GM18505 (cell line): ENCODE measurements at regions not wholly inside any gene's neighbourhood (a gene's known extent, or its start where the extent isn't known, plus 50 kb on each side); places are given as distances from the start of the nearest gene placed in this dataset.

Source experiments
- ATAC-seq: cut with Tn5 transposase; IDR thresholded peaks from one replicate; pipeline ENCODE4 v1.9.1; 2021; ENCODE audit not compliant: unreplicated experiment
- POLR2A ChIP-seq: IDR thresholded peaks from 4 replicates; pipeline ENCODE4 v1.6.1; 2011; ENCODE audit warnings: borderline replicate concordance; ENCODE audit not compliant: insufficient read depth, insufficient read length; ENCODE audit errors: extremely low read depth

DNA sequence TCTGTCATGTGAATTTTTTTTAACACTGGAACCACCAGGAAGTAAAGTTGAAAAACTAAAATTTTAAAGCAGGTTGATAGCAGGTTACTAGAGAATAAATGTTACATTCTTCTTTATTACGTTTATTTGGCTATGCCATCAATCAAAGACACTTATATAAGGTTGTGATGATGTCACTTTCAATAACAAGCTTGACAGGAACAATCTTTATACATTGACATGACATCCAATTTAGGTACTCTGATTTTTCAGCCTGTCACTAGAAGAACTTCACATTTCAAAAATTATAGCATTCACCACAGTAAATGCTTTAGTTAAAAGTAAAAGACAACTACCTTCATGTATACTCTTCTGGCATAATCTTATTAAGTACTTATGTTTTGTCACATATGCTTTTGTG lies 696.8 kb upstream of the NCAM2 start:
- TF ChIP-seq POLR2A: no peak
- ATAC-seq: no peak

DNA sequence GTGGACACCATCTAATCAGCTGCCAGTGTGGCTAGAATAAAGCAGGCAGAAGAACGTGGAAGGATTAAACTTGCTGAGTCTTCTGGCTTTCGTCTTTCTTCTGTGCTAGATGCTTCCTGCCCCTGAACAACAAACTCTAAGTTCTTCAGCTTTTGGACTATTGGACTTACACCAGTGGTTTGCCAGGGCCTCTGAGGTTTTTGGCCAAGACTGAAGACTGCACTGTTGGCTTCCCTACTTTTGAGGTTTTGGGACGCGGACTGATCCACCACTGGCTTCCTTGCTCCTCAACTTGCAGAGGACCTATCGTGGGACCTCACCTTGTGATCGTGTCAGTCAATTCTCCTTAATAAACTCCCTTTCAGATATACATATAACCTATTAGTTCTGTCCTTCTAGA lies 696.1 kb upstream of the NCAM2 start:
- ATAC-seq: no peak
- TF ChIP-seq POLR2A: no peak

DNA sequence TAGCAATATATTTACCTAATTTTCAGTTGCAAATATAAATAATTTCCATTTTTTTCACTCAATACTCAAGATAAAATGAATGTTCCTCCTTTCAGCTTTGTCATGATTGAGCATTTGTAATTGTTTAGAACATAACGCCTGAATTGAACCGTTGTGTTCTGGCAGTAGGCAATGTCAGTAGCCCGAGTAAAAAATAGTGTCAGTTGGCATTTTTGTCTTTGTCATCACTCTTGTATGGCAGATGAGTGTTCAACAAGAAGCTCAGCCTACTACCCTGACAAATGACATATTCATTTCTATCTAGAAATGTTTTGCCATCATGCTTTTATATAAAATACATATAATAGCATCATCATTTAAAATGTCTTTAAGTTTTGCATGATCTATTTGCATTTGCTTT lies 691.4 kb upstream of the NCAM2 start:
- no peak for TF ChIP-seq POLR2A
- no peak for ATAC-seq

DNA sequence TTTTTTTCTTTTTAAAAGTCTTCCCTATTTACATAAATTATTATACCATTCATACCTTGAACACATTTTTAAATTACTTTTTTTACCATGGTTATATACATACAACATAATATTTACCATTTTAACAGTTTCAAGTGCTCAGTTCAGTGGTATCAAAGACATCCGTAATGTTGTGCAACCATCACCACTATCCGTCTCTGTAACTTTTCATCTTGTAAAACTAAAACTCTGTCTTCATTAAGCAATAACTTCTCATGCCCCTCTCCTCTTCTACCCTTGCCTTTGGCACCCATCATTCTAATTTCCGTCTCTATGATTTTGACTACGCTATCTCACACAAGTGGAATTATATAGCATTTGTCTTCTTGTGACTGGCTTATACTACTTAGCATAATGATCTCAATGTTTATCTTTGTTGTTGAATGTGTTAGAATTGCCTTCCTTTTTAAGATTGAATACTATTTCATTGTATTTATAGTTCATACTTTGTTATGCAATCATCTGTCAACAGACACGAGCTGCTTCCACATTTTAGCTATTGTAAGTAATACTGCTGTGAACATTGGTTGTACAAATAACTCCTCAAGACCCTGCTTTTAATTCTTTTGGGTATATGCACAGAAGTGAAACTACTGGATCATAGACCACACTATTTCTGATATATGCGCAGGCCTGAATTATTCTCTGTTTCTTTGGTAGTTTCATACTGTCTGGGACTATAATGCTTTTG lies 689.5 kb upstream of the NCAM2 start:
- no peak for ATAC-seq
- TF ChIP-seq POLR2A: no peak

DNA sequence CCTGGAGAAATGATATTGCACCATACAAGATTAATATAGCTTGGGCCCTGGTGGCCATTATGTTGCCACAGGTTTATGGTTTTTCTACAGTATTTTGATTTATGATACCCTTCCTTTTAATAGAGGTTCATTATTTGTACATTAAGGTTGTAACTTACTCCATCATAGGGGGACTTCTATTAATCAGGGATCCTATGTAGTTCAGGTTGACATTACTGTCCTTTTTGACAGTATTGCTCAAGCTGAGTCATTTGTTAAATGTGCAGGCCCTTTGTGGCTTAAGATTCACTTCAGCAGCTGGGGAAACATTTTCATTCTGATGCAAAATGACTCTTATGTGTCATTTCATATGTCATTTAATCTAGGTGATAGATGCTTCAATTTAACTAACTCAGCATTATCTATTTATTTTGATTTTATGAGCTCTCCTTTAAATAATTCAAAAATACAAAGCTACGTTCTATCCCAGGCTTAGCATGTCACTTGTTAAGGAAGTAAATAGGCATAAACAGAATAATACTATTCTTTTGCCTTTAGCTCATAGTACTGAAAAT lies 686.9 kb upstream of the NCAM2 start:
- no peak for TF ChIP-seq POLR2A
- no peak for ATAC-seq

DNA sequence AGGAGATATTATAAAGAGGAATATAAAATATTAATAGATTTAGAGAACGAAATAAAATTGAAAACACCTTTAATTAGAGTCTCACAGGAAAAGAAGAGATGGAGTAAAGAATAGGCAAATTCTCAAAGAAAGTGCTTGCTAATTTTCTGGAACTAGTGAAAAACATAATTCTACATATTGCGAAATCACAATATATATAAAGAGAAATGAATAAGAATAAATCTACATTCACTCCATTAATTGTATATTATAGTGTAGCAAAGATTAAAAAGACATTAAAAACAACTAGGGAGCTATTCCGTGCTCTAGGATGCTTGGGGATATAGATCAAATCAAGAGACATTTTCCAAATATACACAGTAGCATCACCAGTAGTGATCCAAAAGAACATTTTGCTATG lies 685.2 kb upstream of the NCAM2 start:
- ATAC-seq: no peak
- no peak for TF ChIP-seq POLR2A

DNA sequence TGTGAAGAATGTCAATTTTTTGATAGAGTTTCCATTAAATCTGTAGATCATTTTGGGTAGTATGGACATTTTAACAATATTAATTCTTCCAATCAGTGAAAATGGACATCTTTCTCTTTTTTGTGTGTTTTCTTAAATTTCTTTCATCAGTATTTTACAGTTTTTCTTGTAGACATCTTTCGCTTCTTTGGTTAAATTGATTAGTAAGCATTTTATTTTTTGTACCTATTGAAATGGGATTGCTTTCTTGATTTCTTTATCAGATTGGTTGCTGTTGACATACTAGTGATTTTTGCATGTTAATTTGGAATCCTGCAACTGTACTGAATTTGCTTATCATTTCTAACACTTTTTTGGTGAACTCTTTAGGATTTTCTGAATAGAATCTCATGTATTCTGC lies 683.2 kb upstream of the NCAM2 start:
- no peak for TF ChIP-seq POLR2A

DNA sequence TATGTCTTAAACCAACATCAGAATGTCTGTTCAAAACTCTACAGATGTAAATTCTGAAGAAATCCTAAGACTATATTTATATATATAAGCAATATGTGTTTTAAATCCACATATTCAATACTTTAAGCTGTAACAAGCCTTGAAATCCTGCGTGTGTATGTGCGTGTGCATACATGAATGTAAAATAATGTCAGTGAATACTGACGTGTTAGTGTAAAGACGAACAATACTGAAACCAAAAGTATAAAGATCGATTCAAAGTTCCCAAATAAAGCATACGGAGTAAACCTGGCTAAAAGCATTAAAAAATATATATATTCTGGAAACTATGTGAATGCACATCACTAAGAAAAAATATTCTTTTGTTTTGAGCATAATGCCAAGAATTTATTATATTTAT lies 668.6 kb upstream of the NCAM2 start:
- no peak for TF ChIP-seq POLR2A
- ATAC-seq: no peak

More for the DNA sequence above, 683.2 kb upstream of the NCAM2 start:
- ATAC-seq: no peak

DNA sequence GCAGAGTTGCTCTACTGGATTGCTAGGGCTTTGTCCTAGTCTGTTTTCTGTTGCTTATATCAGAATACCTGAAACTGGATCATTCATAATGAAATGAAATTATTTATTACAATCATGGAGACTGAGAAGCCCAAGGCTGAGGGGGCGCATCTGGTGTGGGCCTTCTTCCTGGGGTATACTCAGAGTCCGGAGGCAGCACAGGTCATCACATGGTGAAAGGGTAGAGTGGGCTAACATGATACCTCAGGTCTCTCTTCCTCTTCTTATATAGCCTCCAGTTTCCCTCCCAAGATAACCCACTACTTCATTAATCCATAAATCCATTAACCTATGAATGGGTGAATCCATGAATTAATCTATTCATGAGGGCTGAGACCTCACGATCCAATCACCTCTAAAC lies 667.6 kb upstream of the NCAM2 start:
- no peak for TF ChIP-seq POLR2A
- no peak for ATAC-seq

DNA sequence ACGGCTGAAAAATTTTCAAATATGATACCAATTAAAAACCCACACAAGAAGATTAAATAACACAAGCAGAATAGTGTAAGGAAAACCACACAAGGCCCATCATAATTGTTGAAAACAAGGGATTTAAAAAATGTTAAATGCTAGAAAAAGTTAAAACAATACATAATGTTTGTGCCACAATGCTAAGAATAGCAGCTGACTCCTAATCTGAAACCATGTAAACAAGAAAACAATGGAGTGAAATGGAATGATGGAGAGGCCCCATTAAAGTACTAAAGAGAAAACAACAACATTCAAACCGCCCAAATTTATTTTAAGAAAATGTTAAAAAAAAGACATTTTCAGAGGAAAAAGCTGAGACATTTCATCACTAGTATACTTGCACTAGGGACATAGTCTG lies 663.6 kb upstream of the NCAM2 start:
- no peak for TF ChIP-seq POLR2A
- ATAC-seq: no peak

DNA sequence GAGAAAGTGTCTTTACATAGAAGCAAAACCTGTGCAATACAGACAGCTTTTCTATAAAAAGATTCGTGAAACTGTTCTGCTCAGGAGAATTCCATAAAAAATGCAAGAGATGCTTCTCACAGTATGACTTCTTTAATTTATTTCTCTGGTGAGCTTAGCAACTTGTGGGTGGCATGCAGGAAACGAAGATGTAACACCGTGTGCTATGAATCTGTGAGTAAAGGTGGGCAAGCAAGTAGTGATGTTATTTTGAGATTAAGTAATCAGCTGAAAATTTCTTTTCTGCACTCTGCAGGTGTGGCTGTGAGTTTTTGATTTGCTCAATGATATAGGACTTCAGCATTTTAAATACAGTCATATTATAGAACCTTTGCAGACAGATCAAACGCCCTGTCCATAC lies 656.8 kb upstream of the NCAM2 start:
- no peak for TF ChIP-seq POLR2A
- ATAC-seq: no peak

DNA sequence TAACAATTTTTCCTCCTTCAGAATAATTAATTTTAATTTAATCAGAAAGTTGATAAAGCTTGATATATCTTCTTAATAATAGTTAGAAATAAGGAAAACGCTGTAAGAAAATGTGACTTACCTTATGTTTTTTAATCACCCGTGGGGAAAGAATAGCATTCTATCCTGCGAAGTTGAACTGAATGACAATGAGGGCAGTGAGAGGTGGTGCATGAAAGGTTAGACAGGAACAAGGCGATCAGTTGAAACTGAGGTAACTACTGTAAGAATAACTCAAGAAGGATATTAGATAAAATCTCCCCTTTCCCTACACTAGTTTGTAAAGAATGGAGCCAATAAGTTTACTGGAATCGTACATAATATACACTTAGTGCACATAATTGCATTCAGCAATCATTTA lies 655.0 kb upstream of the NCAM2 start:
- no peak for ATAC-seq
- TF ChIP-seq POLR2A: no peak

DNA sequence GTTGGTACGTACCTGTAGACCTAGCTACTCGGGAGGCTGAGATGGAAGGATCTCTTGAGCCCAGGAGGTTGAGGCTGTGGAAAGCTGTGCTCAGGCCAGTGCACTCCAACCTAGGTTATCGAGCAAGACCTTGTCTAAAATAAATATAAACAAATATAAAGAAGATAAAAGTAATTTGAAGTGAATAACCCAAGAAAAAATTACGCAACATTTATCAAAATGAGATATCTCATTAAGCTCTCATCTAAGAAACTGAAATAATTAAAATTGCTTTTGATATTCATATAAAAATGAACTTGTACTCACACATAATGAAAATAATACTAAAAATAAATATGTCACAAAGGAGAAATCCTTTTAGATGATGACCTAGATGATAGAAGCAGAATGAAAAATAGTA lies 647.1 kb upstream of the NCAM2 start:
- no peak for TF ChIP-seq POLR2A
- no peak for ATAC-seq

DNA sequence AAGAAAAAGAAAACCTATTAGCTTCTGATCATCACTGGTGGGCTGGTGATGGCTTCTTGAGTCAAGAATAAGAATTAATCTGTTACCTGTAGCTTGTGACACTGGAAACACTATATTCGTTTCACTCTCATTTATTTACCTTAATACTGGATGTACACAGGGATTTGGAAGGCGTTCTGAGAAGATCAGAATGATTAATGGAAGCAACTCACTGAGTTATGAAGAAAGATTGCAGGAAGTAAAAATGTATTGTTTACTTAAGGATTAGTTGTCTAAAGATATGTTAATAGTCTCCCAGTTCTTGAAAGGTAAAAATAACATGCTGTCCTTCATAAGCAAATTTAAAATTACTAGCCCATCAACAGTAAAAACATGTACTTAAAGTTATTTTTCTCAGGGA lies 644.9 kb upstream of the NCAM2 start:
- ATAC-seq: no peak
- no peak for TF ChIP-seq POLR2A

DNA sequence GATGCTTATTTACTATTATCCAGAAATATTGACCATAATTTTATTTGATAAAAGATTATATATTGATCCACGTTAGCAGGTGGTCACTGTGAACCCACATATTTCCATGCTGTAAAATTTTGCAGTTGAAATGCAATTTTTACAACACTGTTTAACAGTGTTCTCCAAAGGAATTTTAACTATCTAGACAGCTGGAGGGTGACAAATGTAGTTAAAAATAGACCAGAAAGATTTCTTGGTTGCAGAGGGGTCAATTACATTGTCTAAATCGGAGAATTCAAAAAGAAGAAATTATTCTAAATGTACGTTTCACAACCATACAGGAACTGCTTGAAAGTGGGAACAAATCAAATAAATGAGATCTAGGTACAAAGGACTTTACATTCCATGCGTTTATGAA lies 625.2 kb upstream of the NCAM2 start:
- no peak for ATAC-seq
- TF ChIP-seq POLR2A: no peak

DNA sequence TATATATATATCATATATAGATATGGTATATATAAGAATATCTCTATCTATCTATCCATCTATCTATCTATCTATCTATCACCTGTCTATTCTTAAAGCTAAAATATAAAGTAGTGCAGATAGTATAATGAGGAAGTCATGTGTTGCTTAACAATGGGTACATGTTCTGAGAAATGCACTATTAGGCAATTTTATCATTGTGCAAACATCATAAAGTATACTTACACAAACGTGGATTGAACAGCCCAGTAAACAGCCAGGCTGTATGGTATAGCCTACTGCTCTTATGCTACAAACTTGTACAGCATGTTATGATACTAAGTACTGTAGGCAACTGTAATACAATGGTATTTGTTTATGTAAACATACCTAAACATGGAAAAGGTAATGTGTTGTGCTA lies 621.0 kb upstream of the NCAM2 start:
- TF ChIP-seq POLR2A: no peak
- no peak for ATAC-seq

DNA sequence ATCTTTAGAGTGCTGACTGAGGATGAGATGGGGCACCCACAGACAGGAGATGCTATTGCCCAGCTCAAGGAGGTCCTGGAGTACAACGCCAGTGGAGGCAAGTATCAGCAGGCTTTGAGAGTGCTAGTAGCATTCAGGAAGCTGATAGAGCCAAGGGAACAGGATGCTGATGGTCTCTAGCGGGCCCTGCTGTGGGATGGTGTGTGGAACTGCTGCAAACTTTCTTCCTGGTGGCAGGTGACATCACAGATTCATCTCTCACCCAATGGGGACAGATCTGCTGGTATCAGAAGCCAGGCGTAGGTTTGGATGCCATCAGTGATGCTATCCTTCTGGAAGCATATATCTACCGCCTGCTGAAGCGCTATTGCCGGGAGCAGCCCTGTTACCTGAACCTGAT lies 609.8 kb upstream of the NCAM2 start:
- no peak for TF ChIP-seq POLR2A
- no peak for ATAC-seq
